Ishikawa (cell line): ENCODE measurements at regions not wholly inside any gene's neighbourhood (a gene's known extent, or its start where the extent isn't known, plus 50 kb on each side); places are given as distances from the start of the nearest gene placed in this dataset.

Source experiments
- CEBPB ChIP-seq: IDR thresholded peaks from 2 replicates; pipeline ENCODE4 v1.6.1; 2012
- CREB1 ChIP-seq: IDR thresholded peaks from 2 replicates; pipeline ENCODE4 v1.6.1; 2012; ENCODE audit warnings: low read depth
- EGR1 ChIP-seq: IDR thresholded peaks from 2 replicates; pipeline ENCODE4 v1.6.1; 2012
- EP300 ChIP-seq: IDR thresholded peaks from 2 replicates; pipeline ENCODE4 v1.6.1; 2012; ENCODE audit warnings: borderline replicate concordance
- FOXM1 ChIP-seq: IDR thresholded peaks from 2 replicates; pipeline ENCODE4 v1.6.1; 2012; ENCODE audit warnings: low read depth, borderline replicate concordance
- NFIC ChIP-seq: IDR thresholded peaks from 2 replicates; pipeline ENCODE4 v1.6.1; 2012
- RAD21 ChIP-seq: IDR thresholded peaks from 2 replicates; pipeline ENCODE4 v1.6.1; 2012; ENCODE audit warnings: low read depth
- TAF1 ChIP-seq: IDR thresholded peaks from 2 replicates; pipeline ENCODE4 v1.6.1; 2012; ENCODE audit warnings: low read depth, mild to moderate bottlenecking
- TCF12 ChIP-seq: IDR thresholded peaks from 2 replicates; pipeline ENCODE4 v1.6.1; 2012; ENCODE audit warnings: low read depth
- TEAD4 ChIP-seq: IDR thresholded peaks from 2 replicates; pipeline ENCODE4 v1.6.1; 2012
- YY1 ChIP-seq: IDR thresholded peaks from 2 replicates; pipeline ENCODE4 v1.6.1; 2012; ENCODE audit warnings: low read depth
- ZBTB7A ChIP-seq: IDR thresholded peaks from 2 replicates; pipeline ENCODE4 v1.6.1; 2012; ENCODE audit warnings: low read depth
- TF ChIP-seq, protein P1 (sequence below): IDR thresholded peaks from 2 replicates; pipeline ENCODE4 v1.6.1; 2012
- TF ChIP-seq, protein P2 (sequence below): IDR thresholded peaks from 2 replicates; pipeline ENCODE4 v1.6.1; 2012; ENCODE audit warnings: low read depth, mild to moderate bottlenecking
- TF ChIP-seq, protein P3 (sequence below): IDR thresholded peaks from 2 replicates; pipeline ENCODE4 v1.6.1; 2012

DNA sequence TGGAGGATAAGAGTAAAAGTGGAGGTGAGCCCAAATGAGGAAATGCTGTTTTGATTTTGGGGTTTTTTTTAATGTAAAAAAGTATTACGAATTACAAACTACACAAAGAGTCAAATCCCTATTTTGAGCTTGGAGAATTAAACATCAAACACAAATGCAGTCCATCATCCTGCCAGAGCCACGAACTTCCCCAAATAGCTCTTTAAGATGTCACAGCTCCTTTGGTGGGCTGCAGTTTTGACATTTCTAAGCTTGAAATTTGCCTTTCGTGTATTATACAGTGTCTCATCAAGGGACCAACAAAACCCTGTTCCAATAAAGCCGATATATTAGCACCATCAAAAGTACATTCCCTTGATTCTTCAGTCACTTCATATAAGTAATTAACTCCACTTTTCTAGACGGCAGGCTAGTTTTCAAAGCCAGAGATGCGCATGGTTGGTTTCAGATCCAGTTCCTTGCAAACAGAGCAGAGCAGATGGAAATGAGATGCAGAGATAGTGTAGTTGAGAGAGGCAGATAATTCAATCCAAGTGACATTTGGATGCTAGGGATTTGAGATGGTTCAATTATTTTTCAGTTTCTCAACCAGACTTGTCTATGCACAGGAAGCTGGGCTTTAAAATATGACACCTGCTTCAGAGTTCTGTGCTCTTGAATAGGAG, 580.9 kb downstream of the EDEM1 start:
- TF ChIP-seq CEBPB = no peak
- no peak for TF ChIP-seq NFIC
- TF ChIP-seq TAF1 = no peak
- TF ChIP-seq TCF12 = no peak
- no peak for TF ChIP-seq ZBTB7A
- TF ChIP-seq EGR1 = no peak
- TF ChIP-seq YY1 = no peak
- no peak for TF ChIP-seq TEAD4
- TF ChIP-seq EP300 = no peak
- TF ChIP-seq, protein P1, sequence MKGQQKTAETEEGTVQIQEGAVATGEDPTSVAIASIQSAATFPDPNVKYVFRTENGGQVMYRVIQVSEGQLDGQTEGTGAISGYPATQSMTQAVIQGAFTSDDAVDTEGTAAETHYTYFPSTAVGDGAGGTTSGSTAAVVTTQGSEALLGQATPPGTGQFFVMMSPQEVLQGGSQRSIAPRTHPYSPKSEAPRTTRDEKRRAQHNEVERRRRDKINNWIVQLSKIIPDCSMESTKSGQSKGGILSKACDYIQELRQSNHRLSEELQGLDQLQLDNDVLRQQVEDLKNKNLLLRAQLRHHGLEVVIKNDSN = no peak
- TF ChIP-seq RAD21 = no peak
- TF ChIP-seq FOXM1 = no peak
- TF ChIP-seq CREB1 = no peak
- TF ChIP-seq, protein P2, sequence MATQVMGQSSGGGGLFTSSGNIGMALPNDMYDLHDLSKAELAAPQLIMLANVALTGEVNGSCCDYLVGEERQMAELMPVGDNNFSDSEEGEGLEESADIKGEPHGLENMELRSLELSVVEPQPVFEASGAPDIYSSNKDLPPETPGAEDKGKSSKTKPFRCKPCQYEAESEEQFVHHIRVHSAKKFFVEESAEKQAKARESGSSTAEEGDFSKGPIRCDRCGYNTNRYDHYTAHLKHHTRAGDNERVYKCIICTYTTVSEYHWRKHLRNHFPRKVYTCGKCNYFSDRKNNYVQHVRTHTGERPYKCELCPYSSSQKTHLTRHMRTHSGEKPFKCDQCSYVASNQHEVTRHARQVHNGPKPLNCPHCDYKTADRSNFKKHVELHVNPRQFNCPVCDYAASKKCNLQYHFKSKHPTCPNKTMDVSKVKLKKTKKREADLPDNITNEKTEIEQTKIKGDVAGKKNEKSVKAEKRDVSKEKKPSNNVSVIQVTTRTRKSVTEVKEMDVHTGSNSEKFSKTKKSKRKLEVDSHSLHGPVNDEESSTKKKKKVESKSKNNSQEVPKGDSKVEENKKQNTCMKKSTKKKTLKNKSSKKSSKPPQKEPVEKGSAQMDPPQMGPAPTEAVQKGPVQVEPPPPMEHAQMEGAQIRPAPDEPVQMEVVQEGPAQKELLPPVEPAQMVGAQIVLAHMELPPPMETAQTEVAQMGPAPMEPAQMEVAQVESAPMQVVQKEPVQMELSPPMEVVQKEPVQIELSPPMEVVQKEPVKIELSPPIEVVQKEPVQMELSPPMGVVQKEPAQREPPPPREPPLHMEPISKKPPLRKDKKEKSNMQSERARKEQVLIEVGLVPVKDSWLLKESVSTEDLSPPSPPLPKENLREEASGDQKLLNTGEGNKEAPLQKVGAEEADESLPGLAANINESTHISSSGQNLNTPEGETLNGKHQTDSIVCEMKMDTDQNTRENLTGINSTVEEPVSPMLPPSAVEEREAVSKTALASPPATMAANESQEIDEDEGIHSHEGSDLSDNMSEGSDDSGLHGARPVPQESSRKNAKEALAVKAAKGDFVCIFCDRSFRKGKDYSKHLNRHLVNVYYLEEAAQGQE = no peak
- TF ChIP-seq, protein P3, sequence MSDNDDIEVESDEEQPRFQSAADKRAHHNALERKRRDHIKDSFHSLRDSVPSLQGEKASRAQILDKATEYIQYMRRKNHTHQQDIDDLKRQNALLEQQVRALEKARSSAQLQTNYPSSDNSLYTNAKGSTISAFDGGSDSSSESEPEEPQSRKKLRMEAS = no peak

DNA sequence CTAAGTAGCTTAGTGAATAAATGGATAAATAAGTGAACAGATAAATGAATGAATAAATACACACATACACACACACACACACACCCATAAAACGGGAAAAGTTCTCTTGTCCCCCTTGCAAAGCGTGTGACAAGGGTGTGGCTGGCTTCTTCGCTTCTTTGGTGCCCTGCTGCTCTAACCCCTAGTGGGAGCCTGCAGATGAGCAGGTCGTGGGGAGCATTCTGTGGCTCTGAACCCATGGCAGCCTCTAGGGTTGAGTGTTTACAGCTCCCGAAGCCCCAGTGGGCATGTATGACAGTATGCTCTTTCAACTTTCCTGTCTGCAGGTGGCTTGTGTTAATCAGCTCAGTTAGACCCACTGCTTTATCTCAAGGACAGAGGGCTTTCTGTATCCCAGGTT, 582.3 kb downstream of the EDEM1 start:
- TF ChIP-seq, protein P2 = no peak

DNA sequence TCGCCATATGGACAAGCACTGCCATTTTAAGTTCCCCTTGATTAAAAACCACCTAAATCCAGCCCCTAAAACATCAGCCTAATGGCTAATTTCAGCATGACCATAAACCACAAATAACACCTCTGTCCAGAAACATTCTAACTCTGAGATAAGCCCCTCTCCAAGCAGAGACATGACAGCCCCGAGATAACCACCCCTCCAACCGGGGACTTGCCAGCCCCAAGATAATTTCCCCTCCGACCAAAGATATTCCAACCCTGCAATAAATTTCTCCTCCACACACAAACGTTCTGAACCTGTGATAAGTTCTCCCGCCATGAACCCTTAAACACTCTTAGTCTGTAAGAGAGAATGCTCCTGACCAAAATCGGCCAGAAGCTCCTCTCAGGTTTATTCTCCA, 586.8 kb downstream of the EDEM1 start:
- no peak for TF ChIP-seq NFIC
- TF ChIP-seq TEAD4 = no peak
- no peak for TF ChIP-seq YY1
- TF ChIP-seq, protein P2 = no peak
- TF ChIP-seq RAD21 = no peak
- TF ChIP-seq TCF12 = no peak
- TF ChIP-seq CEBPB = no peak
- TF ChIP-seq ZBTB7A = no peak
- no peak for TF ChIP-seq CREB1
- TF ChIP-seq EP300 = no peak
- no peak for TF ChIP-seq FOXM1
- TF ChIP-seq, protein P3 = no peak
- TF ChIP-seq, protein P1 = no peak
- no peak for TF ChIP-seq EGR1
- TF ChIP-seq TAF1 = no peak

DNA sequence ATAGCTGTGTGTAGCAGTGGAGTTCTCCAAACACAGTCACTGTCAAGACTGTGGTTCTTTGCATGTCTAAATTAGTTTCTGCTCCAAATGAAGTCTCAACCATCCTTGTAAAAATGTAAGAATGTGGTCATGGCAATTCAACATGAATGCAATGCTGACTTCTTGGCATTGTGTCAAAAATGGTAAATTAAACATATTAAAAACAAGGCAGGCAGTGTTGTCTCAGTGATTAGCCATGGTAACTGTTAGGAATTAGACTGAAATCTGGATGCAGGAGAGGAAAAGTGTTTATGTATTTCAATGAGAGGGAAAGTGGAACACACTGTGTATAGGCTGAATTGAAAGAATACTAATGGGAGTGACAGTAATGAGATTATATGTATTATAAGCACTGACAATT, 597.2 kb downstream of the EDEM1 start:
- TF ChIP-seq ZBTB7A (no peak), YY1 (no peak), TAF1 (no peak), FOXM1 (no peak), TCF12 (no peak), EP300 (no peak), RAD21 (no peak), CREB1 (no peak), EGR1 (no peak)
- TF ChIP-seq, protein P3 = no peak
- TF ChIP-seq, protein P2 = no peak
- TF ChIP-seq, protein P1 = no peak
